Activated CD4-positive, alpha-beta memory T cell treated with anti-CD3 and anti-CD28 coated beads, Interleukin-2, amount 10 ng/mL, durations not matched to agents 7 days and 5 days (primary cell): ENCODE measurements at regions not wholly inside any gene's neighbourhood (a gene's known extent, or its start where the extent isn't known, plus 50 kb on each side); places are given as distances from the start of the nearest gene placed in this dataset.

Experiments
- CTCF ChIA-PET: fragments of 350-600 bp; sonication (Branson Sonifier 250); formaldehyde crosslinking; loops from one replicate; lab custom pipeline; 2021; ENCODE audit warnings: antibody characterized with exemption, inconsistent platforms; lab: Charles Lee
- POLR2A ChIA-PET: fragments of 350-600 bp; sonication (Branson Sonifier 250); formaldehyde crosslinking; loops from one replicate; lab custom pipeline; 2021; ENCODE audit warnings: antibody characterized with exemption; lab: Charles Lee
- DNase-seq: peaks from one replicate; pipeline ENCODE4 v3.0.0-alpha.2; 2020
- H3K27ac Mint-ChIP-seq: one replicate; pipeline ENCODE4 v1.8.0; 2021; ENCODE audit warnings: mild to moderate bottlenecking, mixed read lengths
- H3K27me3 Mint-ChIP-seq: one replicate; pipeline ENCODE4 v1.8.0; 2021; ENCODE audit warnings: mixed read lengths
- H3K36me3 Mint-ChIP-seq: one replicate; pipeline ENCODE4 v1.8.0; 2021; ENCODE audit warnings: low read depth, mixed read lengths
- H3K4me1 Mint-ChIP-seq: one replicate; pipeline ENCODE4 v1.8.0; 2021; ENCODE audit warnings: mixed read lengths
- H3K4me3 Mint-ChIP-seq: one replicate; pipeline ENCODE4 v1.8.0; 2021; ENCODE audit warnings: mild to moderate bottlenecking, mixed read lengths
- H3K9me3 Mint-ChIP-seq: one replicate; pipeline ENCODE4 v1.8.0; 2021; ENCODE audit warnings: mixed read lengths

- POLR2A ChIA-PET: no interaction called here
- peaks cover 12% of the 10 kb centered on the region for H3K9me3 Mint-ChIP-seq
- H3K36me3 Mint-ChIP-seq: no peaks in the 10 kb centered on the region
- H3K4me1 Mint-ChIP-seq: no peaks in the 10 kb centered on the region
- no peak for DNase-seq
- no peaks in the 10 kb centered on the region for H3K27me3 Mint-ChIP-seq
- H3K27ac Mint-ChIP-seq: no peak overlapping the region
- H3K4me3 Mint-ChIP-seq: no peak overlapping the region
- CTCF ChIA-PET: no interaction called here
Measured at GRCh38 chr13:65914716-65915115, 1315.4 kb downstream of the PCDH9 start.

- Mint-ChIP-seq H3K27me3 (no peaks in the 10 kb centered on the region), H3K4me3 (no peak overlapping the region)
Measured at GRCh38 chr13:65913173-65913572, 1317.0 kb downstream of the PCDH9 start.

GRCh38 chr13:65912516-65912915 lies 1317.6 kb downstream of the PCDH9 start:
- no peak for DNase-seq
- Mint-ChIP-seq H3K4me3 (no peak overlapping the region), H3K36me3 (no peaks in the 10 kb centered on the region), H3K27ac (no peak overlapping the region), H3K27me3 (no peaks in the 10 kb centered on the region), H3K9me3 (peaks cover 16% of the 10 kb centered on the region), H3K4me1 (no peaks in the 10 kb centered on the region)
- ChIA-PET CTCF (no interaction called here), POLR2A (no interaction called here)

More at GRCh38 chr13:65913173-65913572, 1317.0 kb downstream of the PCDH9 start:
- Mint-ChIP-seq H3K9me3 (peaks cover 14% of the 10 kb centered on the region), H3K4me1 (no peaks in the 10 kb centered on the region), H3K27ac (no peak overlapping the region), H3K36me3 (no peaks in the 10 kb centered on the region)
- no peak for DNase-seq
- ChIA-PET POLR2A (no interaction called here), CTCF (no interaction called here)

- no peaks in the 10 kb centered on the region for H3K36me3 Mint-ChIP-seq
- no peaks in the 10 kb centered on the region for H3K4me1 Mint-ChIP-seq
- H3K27me3 Mint-ChIP-seq: no peaks in the 10 kb centered on the region
- ChIA-PET POLR2A (no interaction called here), CTCF (no interaction called here)
- H3K4me3 Mint-ChIP-seq: no peak overlapping the region
- DNase-seq: no peak
- H3K27ac Mint-ChIP-seq: no peak overlapping the region
- peaks cover 17% of the 10 kb centered on the region for H3K9me3 Mint-ChIP-seq
Measured at GRCh38 chr13:65911546-65912193, 1318.5 kb downstream of the PCDH9 start.

- H3K9me3 Mint-ChIP-seq: peaks cover 20% of the 10 kb centered on the region
- H3K27ac Mint-ChIP-seq: no peak overlapping the region
- H3K4me1 Mint-ChIP-seq: no peaks in the 10 kb centered on the region
- no peak overlapping the region for H3K4me3 Mint-ChIP-seq
- ChIA-PET CTCF (no interaction called here), POLR2A (no interaction called here)
- H3K36me3 Mint-ChIP-seq: no peaks in the 10 kb centered on the region
- H3K27me3 Mint-ChIP-seq: no peaks in the 10 kb centered on the region
- no peak for DNase-seq
Measured at GRCh38 chr13:65909501-65909900, 1320.6 kb downstream of the PCDH9 start.

- DNase-seq: no peak
- H3K9me3 Mint-ChIP-seq: peaks cover 20% of the 10 kb centered on the region
- no peaks in the 10 kb centered on the region for H3K27me3 Mint-ChIP-seq
- no peaks in the 10 kb centered on the region for H3K36me3 Mint-ChIP-seq
- POLR2A ChIA-PET: no interaction called here
- no peak overlapping the region for H3K4me3 Mint-ChIP-seq
- H3K27ac Mint-ChIP-seq: no peak overlapping the region
- no peaks in the 10 kb centered on the region for H3K4me1 Mint-ChIP-seq
- CTCF ChIA-PET: no interaction called here
Measured at GRCh38 chr13:65907666-65908525, 1322.2 kb downstream of the PCDH9 start.

- Mint-ChIP-seq H3K4me3 (no peak overlapping the region), H3K9me3 (peaks cover 4% of the 10 kb centered on the region), H3K4me1 (no peaks in the 10 kb centered on the region), H3K36me3 (no peaks in the 10 kb centered on the region), H3K27me3 (no peaks in the 10 kb centered on the region), H3K27ac (no peak overlapping the region)
- POLR2A ChIA-PET: no interaction called here
- no peak for DNase-seq
- CTCF ChIA-PET: no interaction called here
Measured at GRCh38 chr13:65901723-65902122, 1328.4 kb downstream of the PCDH9 start.

GRCh38 chr13:65894049-65894448 lies 1336.1 kb downstream of the PCDH9 start:
- DNase-seq: no peak
- no peak overlapping the region for H3K4me3 Mint-ChIP-seq
- POLR2A ChIA-PET: no interaction called here
- H3K27me3 Mint-ChIP-seq: no peaks in the 10 kb centered on the region
- no peaks in the 10 kb centered on the region for H3K4me1 Mint-ChIP-seq
- H3K9me3 Mint-ChIP-seq: no peaks in the 10 kb centered on the region
- H3K36me3 Mint-ChIP-seq: no peaks in the 10 kb centered on the region
- no peak overlapping the region for H3K27ac Mint-ChIP-seq
- CTCF ChIA-PET: no interaction called here

- Mint-ChIP-seq H3K36me3 (no peaks in the 10 kb centered on the region), H3K4me3 (no peak overlapping the region), H3K4me1 (no peaks in the 10 kb centered on the region), H3K9me3 (no peaks in the 10 kb centered on the region), H3K27me3 (no peaks in the 10 kb centered on the region), H3K27ac (no peak overlapping the region)
- no peak for DNase-seq
- POLR2A ChIA-PET: no interaction called here
- CTCF ChIA-PET: no interaction called here
Measured at GRCh38 chr13:65892859-65893258, 1337.3 kb downstream of the PCDH9 start.

- CTCF ChIA-PET: no interaction called here
- no peaks in the 10 kb centered on the region for H3K36me3 Mint-ChIP-seq
- H3K4me3 Mint-ChIP-seq: no peak overlapping the region
- no peaks in the 10 kb centered on the region for H3K4me1 Mint-ChIP-seq
- DNase-seq: no peak
- H3K27me3 Mint-ChIP-seq: no peaks in the 10 kb centered on the region
- POLR2A ChIA-PET: no interaction called here
- no peaks in the 10 kb centered on the region for H3K9me3 Mint-ChIP-seq
- H3K27ac Mint-ChIP-seq: no peak overlapping the region
Measured at GRCh38 chr13:65889368-65889767, 1340.8 kb downstream of the PCDH9 start.

- Mint-ChIP-seq H3K27me3 (no peaks in the 10 kb centered on the region), H3K9me3 (no peaks in the 10 kb centered on the region), H3K4me3 (no peak overlapping the region), H3K27ac (no peak overlapping the region), H3K36me3 (no peaks in the 10 kb centered on the region), H3K4me1 (no peaks in the 10 kb centered on the region)
- DNase-seq: no peak
- ChIA-PET CTCF (no interaction called here), POLR2A (no interaction called here)
Measured at GRCh38 chr13:65882810-65883209, 1347.3 kb downstream of the PCDH9 start.

- no peak overlapping the region for H3K27ac Mint-ChIP-seq
- no peaks in the 10 kb centered on the region for H3K27me3 Mint-ChIP-seq
- H3K4me1 Mint-ChIP-seq: no peaks in the 10 kb centered on the region
- no peaks in the 10 kb centered on the region for H3K36me3 Mint-ChIP-seq
- POLR2A ChIA-PET: no interaction called here
- no peaks in the 10 kb centered on the region for H3K9me3 Mint-ChIP-seq
- CTCF ChIA-PET: no interaction called here
- DNase-seq: no peak
- H3K4me3 Mint-ChIP-seq: no peak overlapping the region
Measured at GRCh38 chr13:65881561-65882155, 1348.5 kb downstream of the PCDH9 start.

GRCh38 chr13:65875031-65875430 lies 1355.1 kb downstream of the PCDH9 start:
- no peak for DNase-seq
- Mint-ChIP-seq H3K4me3 (no peak overlapping the region), H3K27me3 (no peaks in the 10 kb centered on the region), H3K36me3 (no peaks in the 10 kb centered on the region), H3K27ac (no peak overlapping the region), H3K9me3 (no peaks in the 10 kb centered on the region), H3K4me1 (no peaks in the 10 kb centered on the region)
- CTCF ChIA-PET: no interaction called here
- POLR2A ChIA-PET: no interaction called here
